KBM-7 (cell line): ENCODE measurements at regions not wholly inside any gene's neighbourhood (a gene's known extent, or its start where the extent isn't known, plus 50 kb on each side); places are given as distances from the start of the nearest gene placed in this dataset.
"Not testable (repeated sequence)": the region's sequence is repeated elsewhere in the genome, so short reads cannot be mapped to it uniquely, and the experiment has no call there.

Experiments
- DNase-seq: peaks from one replicate; pipeline ENCODE4 v3.0.0-alpha.2; 2015
- in situ Hi-C: fragments of 300-500 bp; cut with MboI; formaldehyde crosslinking; loops from 2 replicates; pipeline ENCODE4 v1.14.3; 2020; ENCODE audit warnings: low sequenced_read_pairs, low pct_unique_long_range_greater_than_20kb, mixed read lengths

GRCh38 chr12:126040307-126040706 lies 975.1 kb downstream of the AACS start:
- no peak for DNase-seq
- in situ Hi-C loops: no loop called here

DNA sequence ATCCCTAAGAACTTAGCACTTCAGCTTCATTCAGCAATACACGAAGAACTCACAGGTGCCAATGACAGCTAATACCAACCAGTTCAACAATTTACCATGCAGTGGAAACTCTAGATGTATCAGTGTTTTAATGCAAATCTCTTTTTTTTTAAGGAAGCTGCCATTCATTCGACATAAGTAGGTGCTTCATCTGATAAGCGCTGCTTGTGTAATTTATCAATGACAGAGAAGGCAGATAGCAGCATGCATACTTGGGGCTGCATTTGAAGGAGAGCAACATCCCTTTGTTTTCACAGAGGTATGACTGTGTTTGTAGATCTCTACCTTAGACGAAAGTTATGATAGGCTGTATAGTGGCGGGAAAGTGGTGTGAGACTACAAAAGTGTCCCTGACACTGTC lies 977.1 kb downstream of the AACS start:
- in situ Hi-C loops: no loop called here
- no peak for DNase-seq

GRCh38 chr12:126049501-126049900 lies 984.3 kb downstream of the AACS start:
- in situ Hi-C loops, DNase-seq: not testable (repeated sequence)

- DNase-seq: peak; percentile 40
- in situ Hi-C loops: no loop called here
Observed at GRCh38 chr12:126051611-126052107, 986.4 kb downstream of the AACS start.

DNA sequence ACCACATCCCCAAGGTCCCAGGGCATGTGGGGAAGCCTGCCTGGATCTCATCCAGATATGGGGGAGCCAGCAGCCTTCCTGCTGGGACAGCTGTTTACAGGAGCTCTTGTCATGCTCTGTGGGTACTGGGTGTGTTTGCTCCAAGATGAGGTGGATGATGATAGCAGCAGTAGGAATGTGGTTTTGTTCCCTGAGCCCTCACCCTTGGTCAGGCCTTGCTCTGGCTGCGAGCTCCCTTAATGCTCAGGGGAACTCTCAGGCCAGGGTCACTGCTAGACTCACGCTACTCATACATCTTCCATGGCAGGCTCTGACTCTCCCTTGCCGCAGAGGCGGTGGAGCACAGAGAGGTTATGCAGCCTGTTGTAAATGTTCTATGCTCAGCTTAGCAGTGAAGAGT lies 990.3 kb downstream of the AACS start:
- in situ Hi-C loops: no loop called here
- no peak for DNase-seq

GRCh38 chr12:126061777-126062176 lies 996.5 kb downstream of the AACS start:
- DNase-seq: no peak
- in situ Hi-C loops: no loop called here

- no peak for DNase-seq
- in situ Hi-C loops: no loop called here
Observed at GRCh38 chr12:126064028-126064427, 998.8 kb downstream of the AACS start.

DNA sequence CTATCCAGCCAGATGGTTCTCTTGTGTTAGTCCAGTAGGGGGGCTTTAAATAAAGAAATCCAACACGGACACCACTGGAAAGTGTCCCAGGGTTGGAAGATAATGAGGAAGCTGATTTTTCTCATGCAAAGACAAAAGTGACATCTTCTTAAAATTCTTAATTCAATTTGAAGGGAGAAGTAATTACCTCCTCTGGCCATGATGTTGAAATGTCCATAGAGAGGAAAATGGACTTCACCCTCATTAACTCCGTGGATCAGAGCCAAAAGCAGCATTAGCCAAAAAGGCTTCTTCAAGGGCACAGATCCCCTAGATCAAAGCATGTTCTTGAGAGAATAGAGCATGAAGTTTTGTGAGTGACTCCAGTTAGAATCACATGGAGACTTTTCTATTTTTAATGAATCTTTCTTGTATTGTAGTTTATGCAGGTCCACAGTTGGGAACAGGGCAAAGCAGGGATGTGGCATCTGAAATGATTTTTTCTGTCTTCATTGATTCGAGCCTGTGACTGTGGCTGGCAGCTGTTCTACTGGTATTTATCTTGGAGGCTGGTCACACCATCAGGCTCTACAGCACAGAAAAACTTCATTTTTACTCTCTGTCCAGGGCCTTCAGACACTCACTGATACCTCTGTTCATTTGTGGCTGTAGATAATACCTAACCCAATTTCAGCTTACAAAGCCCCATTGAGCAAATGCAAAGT lies 1002.5 kb downstream of the AACS start:
- in situ Hi-C loops: no loop called here
- no peak for DNase-seq

DNA sequence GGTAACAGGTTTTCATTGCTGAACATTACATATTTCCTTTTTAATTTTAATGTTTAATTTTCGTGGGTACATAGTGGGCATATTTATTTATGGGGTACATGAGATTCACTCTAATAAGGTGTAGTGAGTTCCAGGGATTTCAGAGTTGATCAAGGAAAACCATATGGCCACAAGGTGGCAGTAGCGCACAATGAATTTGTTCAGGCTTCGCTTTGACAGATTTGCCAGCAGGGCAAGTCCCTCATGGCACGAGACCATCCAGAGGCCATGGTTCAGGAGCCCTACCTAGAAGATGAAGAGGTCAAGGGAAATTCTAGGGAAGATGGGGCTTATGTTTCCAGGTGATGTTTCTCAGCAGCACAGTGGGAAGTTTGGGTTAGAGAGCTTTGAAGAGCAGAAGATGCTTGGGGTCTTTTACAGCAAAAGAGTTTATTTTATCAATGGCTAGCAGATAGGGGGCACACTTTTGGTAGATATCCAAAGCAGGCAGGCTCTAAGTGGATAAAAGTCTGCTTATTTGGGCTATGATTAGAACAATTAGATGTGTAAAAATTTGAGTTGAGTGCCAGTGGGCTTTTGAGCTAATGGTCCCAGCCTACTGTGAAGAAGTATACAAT lies 1004.4 kb downstream of the AACS start:
- peak; percentile 73 for DNase-seq
- in situ Hi-C loops: no loop called here

DNA sequence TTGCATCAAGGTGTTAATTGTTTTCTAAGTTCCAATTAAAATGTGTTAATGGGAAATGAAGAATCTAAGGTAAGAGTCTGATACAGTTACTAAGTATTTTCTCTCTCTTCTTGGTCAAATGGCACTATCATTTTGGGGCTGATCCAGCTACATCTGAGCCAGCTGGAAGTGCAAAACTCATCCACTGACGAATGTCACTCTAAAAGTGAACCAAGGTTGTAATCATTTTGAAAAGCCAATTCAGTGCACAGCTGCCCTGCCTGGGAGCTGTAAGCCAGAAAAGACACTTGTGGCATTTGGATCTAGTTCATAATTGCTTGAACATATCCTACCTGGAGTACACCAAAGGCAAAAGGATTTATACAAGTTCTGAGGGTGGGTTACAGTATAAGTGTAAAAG lies 1011.3 kb downstream of the AACS start:
- no peak for DNase-seq
- in situ Hi-C loops: no loop called here

- DNase-seq: no peak
- in situ Hi-C loops: no loop called here
Observed at GRCh38 chr12:126083926-126084325, 1018.7 kb downstream of the AACS start.

DNA sequence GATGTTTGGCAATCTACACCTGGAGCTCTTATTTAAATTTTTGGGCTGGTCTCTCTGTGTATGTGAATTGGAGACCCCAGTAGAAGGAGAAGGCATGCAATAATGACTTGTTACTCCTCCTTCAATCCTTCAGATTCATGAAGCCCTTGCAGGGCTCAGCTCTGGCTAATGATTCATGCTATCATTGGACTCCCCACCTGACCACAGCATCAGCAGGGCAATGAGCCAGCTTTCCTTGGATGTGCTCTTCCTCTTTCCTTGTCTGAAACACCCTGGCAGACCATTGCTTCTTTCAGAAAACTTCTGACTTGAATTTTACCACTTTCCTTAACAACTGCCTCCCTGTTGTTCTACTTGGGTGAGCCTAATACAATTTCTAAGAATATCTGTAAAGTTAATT lies 1019.2 kb downstream of the AACS start:
- DNase-seq: no peak
- in situ Hi-C loops: no loop called here

DNA sequence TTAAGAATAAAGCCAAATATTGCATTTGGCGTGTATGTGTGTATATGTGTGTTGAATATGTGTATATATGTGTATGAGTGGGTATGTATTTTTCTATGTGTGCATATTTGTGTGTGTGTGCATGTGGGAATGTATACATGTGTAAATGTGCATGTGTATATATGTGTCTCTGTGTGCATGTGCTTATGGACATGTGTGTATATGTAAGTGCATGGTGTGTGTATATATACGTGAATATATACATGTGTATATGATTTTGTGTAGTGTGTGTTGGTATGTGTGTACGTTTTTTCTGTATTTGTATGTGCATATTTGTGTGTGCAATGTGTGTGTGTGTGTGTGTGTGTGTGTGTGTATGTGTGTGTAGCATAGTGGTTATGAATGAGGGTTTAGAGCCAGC lies 1021.0 kb downstream of the AACS start:
- DNase-seq: no peak
- in situ Hi-C loops: no loop called here

DNA sequence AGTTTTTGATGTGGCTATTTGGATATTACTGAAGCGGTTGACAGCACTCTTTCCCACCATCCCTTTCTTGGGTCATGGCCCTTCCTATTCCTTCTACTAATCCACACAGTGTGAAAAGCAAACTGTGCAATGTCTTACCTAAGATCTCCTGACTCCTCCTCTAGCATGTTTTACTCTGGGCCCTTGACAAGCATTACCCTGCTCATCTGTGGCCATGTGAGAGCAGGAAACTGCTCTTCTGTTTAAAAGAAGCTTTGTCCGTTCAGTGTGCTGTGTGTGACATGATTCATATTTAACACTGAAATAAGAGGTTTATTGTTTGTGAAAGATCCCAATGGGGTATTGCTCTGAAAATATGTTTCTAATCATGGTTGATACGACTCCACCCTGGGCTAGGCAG lies 1022.5 kb downstream of the AACS start:
- in situ Hi-C loops: no loop called here
- DNase-seq: no peak

GRCh38 chr12:126093908-126094307 lies 1028.7 kb downstream of the AACS start:
- DNase-seq: no peak
- in situ Hi-C loops: no loop called here

- in situ Hi-C loops: no loop called here
- DNase-seq: no peak
Observed at GRCh38 chr12:126095748-126096510, 1030.7 kb downstream of the AACS start.

GRCh38 chr12:126106706-126107105 lies 1041.5 kb downstream of the AACS start:
- in situ Hi-C loops: no loop called here
- no peak for DNase-seq

- no peak for DNase-seq
- in situ Hi-C loops: no loop called here
Observed at GRCh38 chr12:126107659-126108058, 1042.4 kb downstream of the AACS start.

DNA sequence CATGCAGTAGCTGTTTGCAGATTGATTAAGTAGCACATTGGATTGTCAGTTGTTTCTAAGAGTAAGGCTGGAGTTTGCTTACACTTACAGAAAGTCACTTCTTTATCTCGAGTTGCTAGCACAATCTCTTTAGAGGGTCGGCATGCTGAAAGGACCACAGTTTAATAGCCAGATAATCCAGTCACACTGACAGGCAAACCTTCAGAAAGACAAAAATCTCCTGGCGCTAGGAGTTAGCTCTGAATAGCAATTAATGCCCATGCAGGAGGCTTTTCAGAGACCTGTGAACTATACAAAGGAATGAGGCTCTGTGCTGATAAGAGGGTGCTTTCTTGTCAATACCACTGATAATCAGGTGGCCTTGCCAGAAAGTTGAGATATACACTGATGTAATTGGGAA lies 1043.0 kb downstream of the AACS start:
- in situ Hi-C loops: no loop called here

DNA sequence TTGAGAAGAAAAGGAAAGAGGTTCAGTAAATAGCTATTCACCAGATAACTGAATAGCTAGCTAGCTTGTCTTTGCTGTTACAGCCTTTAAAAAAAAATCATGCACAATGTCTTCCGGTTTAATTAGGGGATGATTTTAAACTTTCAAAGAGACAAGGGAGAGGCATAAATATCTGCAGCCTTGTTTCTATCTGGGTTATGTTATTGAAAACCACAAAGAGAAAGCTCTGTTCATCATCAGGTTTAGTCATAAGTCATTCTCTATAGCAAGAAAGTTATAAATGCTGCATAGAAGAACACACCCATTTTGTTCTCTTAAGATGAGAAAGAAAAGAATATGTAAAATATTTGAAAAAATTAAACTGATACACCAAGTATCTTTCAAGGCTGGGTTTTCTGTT lies 1046.9 kb downstream of the AACS start:
- in situ Hi-C loops: no loop called here

More for the DNA sequence above, 1043.0 kb downstream of the AACS start:
- DNase-seq: no peak

More for the DNA sequence above, 1046.9 kb downstream of the AACS start:
- no peak for DNase-seq
